ENCODE measurements at regions not wholly inside any gene's neighbourhood (a gene's known extent, or its start where the extent isn't known, plus 50 kb on each side); places are given as distances from the start of the nearest gene placed in this dataset.

DNA sequence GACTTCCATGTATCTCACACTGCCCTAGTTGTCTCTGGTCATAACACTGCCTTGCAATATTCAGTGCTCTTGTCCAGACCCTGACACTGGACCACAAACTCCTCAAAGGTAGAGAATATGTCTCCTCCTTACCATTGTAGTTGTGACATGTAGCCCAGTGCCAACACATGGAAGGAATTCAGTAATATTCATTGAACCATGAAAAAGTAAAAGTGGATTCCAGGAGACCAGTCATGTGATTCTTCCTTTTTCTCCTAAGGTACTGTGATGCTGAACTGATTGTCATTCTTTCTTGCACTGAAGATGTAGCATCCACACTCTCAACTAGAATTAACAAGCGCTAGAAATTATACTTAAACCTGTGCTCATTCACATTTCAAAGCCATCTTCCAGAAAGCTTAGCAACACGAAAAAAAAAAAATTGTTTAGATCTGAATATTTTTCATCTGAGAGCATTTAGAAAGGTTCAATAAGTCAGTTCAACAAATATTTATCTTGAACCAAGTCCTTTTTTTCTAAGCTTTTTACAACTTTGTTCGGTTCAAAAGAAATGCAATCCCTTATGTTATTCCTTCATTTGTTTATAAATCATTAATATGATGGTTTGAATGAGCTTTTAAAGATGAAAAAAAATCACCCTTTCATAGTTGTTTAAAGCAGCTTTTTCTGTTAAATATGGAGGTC is 224.7 kb upstream of the BLID start:
- TF ChIP-seq, protein P1, sequence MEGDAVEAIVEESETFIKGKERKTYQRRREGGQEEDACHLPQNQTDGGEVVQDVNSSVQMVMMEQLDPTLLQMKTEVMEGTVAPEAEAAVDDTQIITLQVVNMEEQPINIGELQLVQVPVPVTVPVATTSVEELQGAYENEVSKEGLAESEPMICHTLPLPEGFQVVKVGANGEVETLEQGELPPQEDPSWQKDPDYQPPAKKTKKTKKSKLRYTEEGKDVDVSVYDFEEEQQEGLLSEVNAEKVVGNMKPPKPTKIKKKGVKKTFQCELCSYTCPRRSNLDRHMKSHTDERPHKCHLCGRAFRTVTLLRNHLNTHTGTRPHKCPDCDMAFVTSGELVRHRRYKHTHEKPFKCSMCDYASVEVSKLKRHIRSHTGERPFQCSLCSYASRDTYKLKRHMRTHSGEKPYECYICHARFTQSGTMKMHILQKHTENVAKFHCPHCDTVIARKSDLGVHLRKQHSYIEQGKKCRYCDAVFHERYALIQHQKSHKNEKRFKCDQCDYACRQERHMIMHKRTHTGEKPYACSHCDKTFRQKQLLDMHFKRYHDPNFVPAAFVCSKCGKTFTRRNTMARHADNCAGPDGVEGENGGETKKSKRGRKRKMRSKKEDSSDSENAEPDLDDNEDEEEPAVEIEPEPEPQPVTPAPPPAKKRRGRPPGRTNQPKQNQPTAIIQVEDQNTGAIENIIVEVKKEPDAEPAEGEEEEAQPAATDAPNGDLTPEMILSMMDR (conservative IDR thresholded peaks at IDR 0.05; ENCODE audit: low read depth, low read length), result no peak
- TF ChIP-seq EZH2phosphoT487 (IDR thresholded peaks at IDR 0.05; ENCODE audit: borderline replicate concordance, low read length) (no peak), EZH2 (IDR thresholded peaks at IDR 0.05; ENCODE audit: low read length, unreplicated experiment) (no peak)

All from PC-3 (cell line).